Transverse colon (tissue), 4 donors: ENCODE measurements at regions not wholly inside any gene's neighbourhood (a gene's known extent, or its start where the extent isn't known, plus 50 kb on each side); places are given as distances from the start of the nearest gene placed in this dataset.

ENCODE experiments used
- DNase-seq: peaks from one replicate; pipeline ENCODE4 v3.0.0-alpha.2; 2019
- H3K27ac ChIP-seq, 4 donors: fragments of 200-600 bp; sonication (generic); 2 replicates each; pipeline ENCODE4 v1.5.1; 2016 to 2018; ENCODE audit warnings: inconsistent platforms in 4 of 4
- H3K27me3 ChIP-seq: fragments of 200-600 bp; sonication (generic); 2 replicates; pipeline ENCODE4 v1.5.1; 2017; ENCODE audit warnings: inconsistent platforms
- H3K36me3 ChIP-seq, 4 donors: fragments of 200-600 bp; sonication (generic); 2 replicates each; pipeline ENCODE4 v1.5.1; 2017 to 2019; ENCODE audit warnings: inconsistent platforms in 4 of 4
- H3K4me1 ChIP-seq, 4 donors: fragments of 200-600 bp; sonication (generic); 2 replicates each; pipeline ENCODE4 v1.5.1; 2017 to 2020; ENCODE audit warnings: inconsistent platforms in 4 of 4
- H3K4me3 ChIP-seq, 4 donors: fragments of 200-600 bp; sonication (generic); 1 replicate in 1 of 4; 2 replicates in 3 of 4; pipeline versions ENCODE4 v1.5.1 to v1.6.1; 2017 to 2019; ENCODE audit warnings: inconsistent platforms in 4 of 4
- H3K9me3 ChIP-seq, 2 donors: fragments of 200-600 bp; sonication (generic); 2 replicates each; pipeline ENCODE4 v1.5.1; 2017 to 2019; ENCODE audit warnings: inconsistent platforms in 2 of 2
- CTCF ChIP-seq, 5 experiments: fragments of 200-600 bp in 3 of 5; fragments of 450-650 bp in 2 of 5; sonication (generic) in 3 of 5; IDR thresholded peaks; 1 replicate in 2 of 5; 2 replicates in 3 of 5; pipeline ENCODE4 v1.5.1; 2016 to 2017; ENCODE audit warnings: antibody characterized with exemption in 5 of 5, inconsistent platforms in 3 of 5, mild to moderate bottlenecking in 2 of 5, moderate library complexity in 1 of 5
- EP300 ChIP-seq: sonication (generic); formaldehyde crosslinking; IDR thresholded peaks from one replicate; pipeline ENCODE4 v1.6.1; 2017; ENCODE audit warnings: antibody characterized with exemption, low read depth
- POLR2A ChIP-seq: fragments of 450-650 bp; IDR thresholded peaks from one replicate; pipeline ENCODE4 v1.6.1; 2016; ENCODE audit warnings: antibody characterized with exemption, mild to moderate bottlenecking, moderate library complexity
- POLR2AphosphoS5 ChIP-seq, 3 donors: sonication (generic); formaldehyde crosslinking; IDR thresholded peaks; one replicate each; pipeline ENCODE4 v1.6.1; 2016; ENCODE audit warnings: antibody characterized with exemption in 3 of 3
- WGBS, 2 donors: methylation state at CpG; one replicate each; pipeline ENCODE4 v1.1.5; 2018; ENCODE audit warnings: low coverage in 1 of 2; 5-methylcytosine and 5-hydroxymethylcytosine counted together
- in situ Hi-C, 4 donors: fragments of 200-750 bp; cut with MboI; loops; one replicate each; pipeline versions ENCODE4 v1.15.0 to v1.15.1; 2017; ENCODE audit warnings: low sequenced_read_pairs in 3 of 4, low pct_ligation_motif_present in 1 of 4, low pct_unique_long_range_greater_than_20kb in 1 of 4
- intact Hi-C: fragments of 100-400 bp; cut with DNase I; formaldehyde crosslinking; loops from one replicate; pipeline ENCODE4 v1.15.1; 2023; ENCODE audit warnings: low total_unique reads

DNA sequence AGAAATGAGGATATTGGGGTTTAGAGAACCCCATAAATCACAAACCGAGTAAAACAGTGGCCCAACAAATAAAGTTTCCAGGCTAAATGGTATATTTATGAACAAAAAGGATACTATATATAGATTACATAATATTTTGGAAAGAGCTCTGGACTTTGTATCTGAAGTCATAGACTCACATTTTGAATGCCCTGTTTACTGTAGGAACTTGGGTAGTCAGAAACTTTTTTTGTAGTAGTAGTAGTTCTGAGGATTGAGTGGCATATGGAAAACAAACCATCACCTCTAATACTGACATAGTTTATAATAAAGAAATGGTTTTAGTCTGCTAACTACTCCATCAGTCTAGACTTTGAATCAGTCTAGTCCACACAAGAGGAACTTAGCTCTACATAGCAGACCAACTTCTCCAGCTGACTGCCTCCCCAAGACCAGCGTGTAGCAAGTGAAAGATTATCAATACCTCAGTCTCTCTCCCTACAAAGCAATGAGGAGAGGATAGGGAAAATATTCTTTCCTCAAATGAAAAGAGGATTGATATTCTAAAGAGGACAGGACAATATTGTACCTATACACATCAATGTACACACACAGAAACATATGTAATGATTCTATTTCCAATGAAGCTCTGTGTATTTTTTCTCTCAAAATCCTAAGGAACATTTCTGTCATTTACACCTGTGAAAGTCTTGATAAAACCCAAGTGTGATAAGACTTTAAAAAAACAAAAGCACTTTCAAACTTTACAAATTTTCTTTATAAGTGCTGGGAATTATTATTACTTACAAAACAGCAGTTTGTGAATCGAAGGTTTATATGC, 184.9 kb upstream of the MAP2 start:
- H3K4me1 ChIP-seq = no peaks in the 10 kb centered on the region
- H3K36me3 ChIP-seq = no peaks in the 10 kb centered on the region
- intact Hi-C loops = no loop called here
- 20 to 45% methylated on average over 3 of the region's 3 CpGs for WGBS, 2 donors
- TF ChIP-seq EP300 = no peak
- TF ChIP-seq CTCF (IDR thresholded peaks at IDR 0.05) = no peak
- TF ChIP-seq POLR2A = no peak
- no peak for TF ChIP-seq POLR2AphosphoS5 (IDR thresholded peaks at IDR 0.05)
- no peaks in the 10 kb centered on the region for H3K9me3 ChIP-seq
- H3K27ac ChIP-seq = no peak overlapping the region
- in situ Hi-C loops = no loop called here
- no peak for DNase-seq
- H3K4me3 ChIP-seq = no peak overlapping the region
- H3K27me3 ChIP-seq = no peaks in the 10 kb centered on the region

DNA sequence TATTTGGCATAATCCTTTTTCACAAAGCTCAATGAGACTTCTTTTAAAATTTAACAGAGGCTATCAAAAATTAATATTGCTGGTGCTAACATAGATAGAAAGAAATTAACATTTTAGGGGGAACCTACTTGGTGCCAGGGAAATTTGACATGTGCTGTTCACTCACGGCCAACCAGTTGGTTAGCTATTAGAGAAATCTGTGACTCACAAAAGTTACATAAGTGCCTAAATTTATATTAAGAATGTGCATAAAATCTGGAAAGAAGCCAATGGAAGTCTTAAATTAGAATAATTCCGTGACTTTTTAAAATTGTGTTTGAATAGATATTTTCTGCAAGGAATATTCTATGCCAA, 184.3 kb upstream of the MAP2 start:
- intact Hi-C loops = no loop called here
- no peaks in the 10 kb centered on the region for H3K36me3 ChIP-seq
- no peaks in the 10 kb centered on the region for H3K9me3 ChIP-seq
- H3K4me1 ChIP-seq = no peaks in the 10 kb centered on the region
- no peak for DNase-seq
- TF ChIP-seq EP300 = no peak
- H3K27me3 ChIP-seq = no peaks in the 10 kb centered on the region
- no peak overlapping the region for H3K4me3 ChIP-seq
- 38 to 50% methylated on average over 2 of the region's 2 CpGs for WGBS, 2 donors
- in situ Hi-C loops = no loop called here
- no peak overlapping the region for H3K27ac ChIP-seq

DNA sequence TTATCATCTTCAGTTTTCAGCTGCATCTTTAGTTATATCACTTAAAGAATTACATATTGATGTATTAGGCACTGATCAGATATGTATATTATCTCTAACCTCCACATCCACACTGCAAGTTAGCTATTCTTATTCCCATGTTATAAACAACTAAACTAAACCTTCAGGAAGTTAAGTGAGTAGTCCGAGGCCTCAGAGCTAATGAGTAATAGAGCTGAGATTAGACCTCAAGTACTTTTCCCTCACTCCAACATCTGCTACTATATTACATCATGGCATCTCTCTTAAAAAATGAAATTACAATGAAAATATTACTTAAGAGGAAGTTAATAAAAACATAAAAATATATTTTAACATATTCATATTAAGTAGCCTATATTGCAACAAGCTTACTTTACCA, 183.6 kb upstream of the MAP2 start:
- 0 to 69% methylated on average over 1 of the region's 1 CpG for WGBS, 2 donors
- Histone ChIP-seq H3K4me1 (no peaks in the 10 kb centered on the region), H3K4me3 (no peak overlapping the region), H3K27ac (no peak overlapping the region), H3K36me3 (no peaks in the 10 kb centered on the region), H3K27me3 (no peaks in the 10 kb centered on the region), H3K9me3 (no peaks in the 10 kb centered on the region)
- in situ Hi-C loops (no loop called here), intact Hi-C loops (no loop called here)
- no peak for TF ChIP-seq EP300
- no peak for TF ChIP-seq POLR2AphosphoS5 (IDR thresholded peaks at IDR 0.05)
- TF ChIP-seq POLR2A = no peak
- no peak for TF ChIP-seq CTCF (IDR thresholded peaks at IDR 0.05)
- no peak for DNase-seq

DNA sequence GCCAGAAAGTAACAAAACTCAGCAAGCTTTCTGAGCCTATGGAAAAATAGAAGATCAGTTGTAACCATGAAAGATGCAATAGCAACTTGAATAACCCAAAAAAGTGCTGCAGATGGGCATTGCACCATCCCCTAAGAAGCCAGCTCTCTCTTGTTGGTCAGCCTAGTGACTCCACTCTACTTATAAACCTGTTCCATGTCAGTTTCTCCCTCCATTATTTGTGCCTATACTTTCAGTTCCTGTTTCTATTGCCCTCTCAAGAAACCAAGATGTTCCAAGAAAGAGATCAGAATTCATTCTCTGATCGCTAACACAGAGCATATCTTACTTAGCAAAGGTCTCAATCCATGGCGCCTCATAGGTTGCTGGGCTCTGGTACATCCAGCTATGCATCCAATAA, 170.3 kb upstream of the MAP2 start:
- Histone ChIP-seq H3K9me3 (no peaks in the 10 kb centered on the region), H3K36me3 (no peaks in the 10 kb centered on the region), H3K4me1 (no peaks in the 10 kb centered on the region), H3K27me3 (no peaks in the 10 kb centered on the region), H3K27ac (no peak overlapping the region), H3K4me3 (no peak overlapping the region)
- TF ChIP-seq POLR2AphosphoS5 (IDR thresholded peaks at IDR 0.05) = no peak
- no peak for TF ChIP-seq CTCF (IDR thresholded peaks at IDR 0.05)
- TF ChIP-seq POLR2A = no peak
- TF ChIP-seq EP300 = no peak
- in situ Hi-C loops (no loop called here), intact Hi-C loops (no loop called here)
- WGBS, 2 donors = 56 to 81% methylated on average over 2 of the region's 2 CpGs
- no peak for DNase-seq

DNA sequence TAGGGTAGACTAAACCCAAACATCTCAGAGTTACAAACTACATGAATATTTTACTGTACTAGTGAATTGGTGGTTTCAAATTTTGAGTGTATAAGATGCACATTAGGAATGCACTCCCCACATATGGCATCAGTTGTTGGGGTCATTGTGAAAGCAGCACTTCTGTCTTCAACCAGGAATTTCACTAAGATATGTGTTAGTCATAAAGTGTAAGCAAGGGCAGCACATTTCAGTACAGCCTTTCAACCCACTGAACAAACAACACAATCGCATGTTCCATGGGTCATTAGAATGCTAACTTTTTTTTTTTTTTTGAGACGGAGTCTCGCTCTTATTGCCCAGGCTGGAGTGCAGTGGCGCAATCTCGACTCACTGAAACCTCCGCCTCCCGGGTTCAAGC, 164.1 kb upstream of the MAP2 start:
- intact Hi-C loops (no loop called here), in situ Hi-C loops (no loop called here)
- Histone ChIP-seq H3K9me3 (no peaks in the 10 kb centered on the region), H3K4me3 (no peak overlapping the region), H3K27ac (no peak overlapping the region), H3K27me3 (no peaks in the 10 kb centered on the region), H3K36me3 (no peaks in the 10 kb centered on the region), H3K4me1 (no peaks in the 10 kb centered on the region)
- 92 to 95% methylated on average over 7 of the region's 7 CpGs for WGBS, 2 donors
- DNase-seq = no peak
- TF ChIP-seq POLR2AphosphoS5 (IDR thresholded peaks at IDR 0.05) (no peak), EP300 (no peak), POLR2A (no peak), CTCF (IDR thresholded peaks at IDR 0.05) (no peak)
